PC-9 (cell line): ENCODE measurements at regions not wholly inside any gene's neighbourhood (a gene's known extent, or its start where the extent isn't known, plus 50 kb on each side); places are given as distances from the start of the nearest gene placed in this dataset.

ENCODE experiments used
- BruUV-seq: library from RNA; stranded (reverse); fragments of 400-500 nt; replicated peaks from 2 replicates; lab custom pipeline; 2021; lab: Mats Ljungman, UMichigan
- CTCF ChIA-PET: fragments of 300-600 bp; sonication (Branson Sonifier 250); formaldehyde crosslinking; loops from one replicate; lab custom pipeline; 2022; ENCODE audit warnings: antibody characterized with exemption; lab: Charles Lee
- POLR2A ChIA-PET: fragments of 300-600 bp; sonication (Branson Sonifier 250); formaldehyde crosslinking; loops from one replicate; lab custom pipeline; 2022; ENCODE audit warnings: antibody characterized with exemption; ENCODE audit not compliant: unreplicated experiment; lab: Charles Lee
- DNase-seq, 2 experiments: peaks; one replicate each; pipeline versions ENCODE4 v3.0.0 to v3.0.0-alpha.2; 2015 to 2022; ENCODE audit warnings: mixed read lengths in 1 of 2
- H2AFZ ChIP-seq: fragments of 200-600 bp; sonication (generic); 2 replicates; pipeline ENCODE4 v1.8.1; 2017; ENCODE audit warnings: antibody characterized with exemption
- H3F3A ChIP-seq: fragments of 200-600 bp; sonication (generic); 2 replicates; pipeline ENCODE4 v1.8.1; 2017; ENCODE audit warnings: antibody characterized with exemption, mild to moderate bottlenecking, low read depth; ENCODE audit not compliant: insufficient read depth
- H3K27ac ChIP-seq: fragments of 200-600 bp; sonication (generic); 2 replicates; pipeline ENCODE4 v1.6.1; 2016; ENCODE audit warnings: mixed run types
- H3K27me3 ChIP-seq: fragments of 200-600 bp; sonication (generic); 2 replicates; pipeline ENCODE4 v1.6.1; 2016; ENCODE audit warnings: low read depth, mixed run types; ENCODE audit not compliant: insufficient read depth
- H3K36me3 ChIP-seq: fragments of 200-600 bp; sonication (generic); 2 replicates; pipeline ENCODE4 v1.6.1; 2016; ENCODE audit warnings: low read depth, mixed run types
- H3K4me1 ChIP-seq: fragments of 200-600 bp; sonication (generic); replicated peaks from 2 replicates; pipeline ENCODE4 v1.6.1; 2016; ENCODE audit warnings: mixed run types; ENCODE audit not compliant: insufficient read depth
- H3K4me2 ChIP-seq: fragments of 200-600 bp; sonication (generic); 2 replicates; pipeline ENCODE4 v1.6.1; 2017; ENCODE audit warnings: mixed run types
- H3K4me3 ChIP-seq: fragments of 200-600 bp; sonication (generic); 2 replicates; pipeline ENCODE4 v1.6.1; 2016; ENCODE audit warnings: mixed run types
- H3K79me2 ChIP-seq: fragments of 200-600 bp; sonication (generic); 2 replicates; pipeline ENCODE4 v1.6.1; 2017; ENCODE audit warnings: low read depth, mixed run types
- H3K9me2 ChIP-seq: fragments of 200-600 bp; sonication (generic); 2 replicates; pipeline ENCODE4 v1.8.1; 2017; ENCODE audit warnings: mild to moderate bottlenecking; ENCODE audit not compliant: insufficient read depth
- H3K9me3 ChIP-seq: fragments of 200-600 bp; sonication (generic); 2 replicates; pipeline ENCODE4 v1.8.1; 2016; ENCODE audit warnings: low read depth; ENCODE audit not compliant: insufficient read depth
- H4K20me1 ChIP-seq: fragments of 200-600 bp; sonication (generic); 2 replicates; pipeline ENCODE4 v1.8.1; 2017; ENCODE audit not compliant: insufficient read depth
- EZH2 ChIP-seq: fragments of 200-600 bp; sonication (generic); IDR thresholded peaks from 2 replicates; pipeline ENCODE4 v1.8.0; 2017; ENCODE audit warnings: antibody characterized with exemption, low read depth
- intact Hi-C: fragments of 100-400 bp; cut with micrococcal nuclease; formaldehyde crosslinking; loops from one replicate; pipeline ENCODE4 v1.10.0; 2022; ENCODE audit not compliant: unreplicated experiment
- TF ChIP-seq, protein P1 (sequence below): fragments of 200-600 bp; sonication (generic); conservative IDR thresholded peaks from 2 replicates; pipeline ENCODE4 v1.6.1; 2017; ENCODE audit warnings: mixed run types, antibody characterized with exemption, mild to moderate bottlenecking, moderate library complexity

GRCh38 chr6:21429291-21429690 is 164.3 kb upstream of the SOX4 start:
- no TSS peak for BruUV-seq
- Histone ChIP-seq H3K27me3 (no peaks in the 10 kb centered on the region), H3K79me2 (no peaks in the 10 kb centered on the region), H3K9me3 (peaks cover 4% of the 10 kb centered on the region; the same call in 1 of the 2 replicates), H2AFZ (no peak overlapping the region), H3K9me2 (no peaks in the 10 kb centered on the region), H3K36me3 (no peaks in the 10 kb centered on the region), H4K20me1 (no peaks in the 10 kb centered on the region), H3K4me2 (no peak overlapping the region), H3K4me1 (no peaks in the 10 kb centered on the region), H3K27ac (no peak overlapping the region), H3F3A (no peaks in the 10 kb centered on the region), H3K4me3 (no peak overlapping the region)
- CTCF ChIA-PET, result interaction anchor here (0.7 kb wide), 1 partner anchor 1224 kb away, joined by 6 read pairs; no protein-coding TSS in a partner anchor
- POLR2A ChIA-PET, result no interaction called here
- no peak for DNase-seq
- TF ChIP-seq, protein P1, sequence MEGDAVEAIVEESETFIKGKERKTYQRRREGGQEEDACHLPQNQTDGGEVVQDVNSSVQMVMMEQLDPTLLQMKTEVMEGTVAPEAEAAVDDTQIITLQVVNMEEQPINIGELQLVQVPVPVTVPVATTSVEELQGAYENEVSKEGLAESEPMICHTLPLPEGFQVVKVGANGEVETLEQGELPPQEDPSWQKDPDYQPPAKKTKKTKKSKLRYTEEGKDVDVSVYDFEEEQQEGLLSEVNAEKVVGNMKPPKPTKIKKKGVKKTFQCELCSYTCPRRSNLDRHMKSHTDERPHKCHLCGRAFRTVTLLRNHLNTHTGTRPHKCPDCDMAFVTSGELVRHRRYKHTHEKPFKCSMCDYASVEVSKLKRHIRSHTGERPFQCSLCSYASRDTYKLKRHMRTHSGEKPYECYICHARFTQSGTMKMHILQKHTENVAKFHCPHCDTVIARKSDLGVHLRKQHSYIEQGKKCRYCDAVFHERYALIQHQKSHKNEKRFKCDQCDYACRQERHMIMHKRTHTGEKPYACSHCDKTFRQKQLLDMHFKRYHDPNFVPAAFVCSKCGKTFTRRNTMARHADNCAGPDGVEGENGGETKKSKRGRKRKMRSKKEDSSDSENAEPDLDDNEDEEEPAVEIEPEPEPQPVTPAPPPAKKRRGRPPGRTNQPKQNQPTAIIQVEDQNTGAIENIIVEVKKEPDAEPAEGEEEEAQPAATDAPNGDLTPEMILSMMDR, result no peak
- no peak for TF ChIP-seq EZH2
- intact Hi-C loops, result no loop called here

GRCh38 chr6:21431526-21431925 is 162.0 kb upstream of the SOX4 start:
- Histone ChIP-seq H3K27ac (no peak overlapping the region), H3K79me2 (no peaks in the 10 kb centered on the region), H3K36me3 (no peaks in the 10 kb centered on the region), H3K9me3 (no peaks in the 10 kb centered on the region), H3K9me2 (no peaks in the 10 kb centered on the region; the same call in 1 of the 2 replicates), H3K4me2 (no peak overlapping the region), H3K4me3 (no peak overlapping the region), H2AFZ (no peak overlapping the region), H3K27me3 (no peaks in the 10 kb centered on the region), H3K4me1 (no peaks in the 10 kb centered on the region), H3F3A (no peaks in the 10 kb centered on the region), H4K20me1 (no peaks in the 10 kb centered on the region)
- ChIA-PET CTCF (no interaction called here), POLR2A (no interaction called here)
- BruUV-seq, result no TSS peak
- no peak for DNase-seq
- intact Hi-C loops, result no loop called here
- TF ChIP-seq, protein P1, result no peak
- TF ChIP-seq EZH2, result no peak

DNA sequence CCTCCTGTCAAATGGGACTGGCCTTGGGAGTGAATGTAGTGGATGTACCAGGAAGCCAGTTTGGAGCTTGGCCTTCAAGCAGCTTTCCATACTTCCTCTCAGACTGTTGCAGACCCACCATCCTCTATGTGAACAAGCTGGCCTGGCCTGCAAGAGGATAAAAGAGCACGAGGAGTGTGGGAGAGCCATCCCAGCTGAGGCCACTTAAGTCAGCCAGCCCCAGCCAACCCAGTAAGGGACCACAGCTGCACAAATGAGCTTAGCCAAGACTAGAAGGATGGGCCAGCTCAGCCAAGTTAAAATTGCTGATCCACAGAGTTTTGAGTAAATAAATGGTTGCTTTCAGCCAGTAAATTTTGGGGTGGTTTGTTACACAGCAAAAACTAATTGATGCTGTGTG is 156.9 kb upstream of the SOX4 start:
- TF ChIP-seq, protein P1, result no peak
- no peak for TF ChIP-seq EZH2
- H3K9me2 ChIP-seq, result no peaks in the 10 kb centered on the region; the same call in none of the 2 replicates
- intact Hi-C loops, result no loop called here
- no peak overlapping the region for H3K4me2 ChIP-seq
- DNase-seq, result no peak
- no peak overlapping the region for H3K27ac ChIP-seq
- no peaks in the 10 kb centered on the region for H3K4me1 ChIP-seq
- no peaks in the 10 kb centered on the region for H3K36me3 ChIP-seq
- no peaks in the 10 kb centered on the region for H3K27me3 ChIP-seq
- no peaks in the 10 kb centered on the region for H4K20me1 ChIP-seq
- no peak overlapping the region for H3K4me3 ChIP-seq
- H2AFZ ChIP-seq, result no peak overlapping the region
- no TSS peak for BruUV-seq
- CTCF ChIA-PET, result no interaction called here
- no peaks in the 10 kb centered on the region for H3K9me3 ChIP-seq
- no peaks in the 10 kb centered on the region for H3F3A ChIP-seq
- H3K79me2 ChIP-seq, result no peaks in the 10 kb centered on the region
- POLR2A ChIA-PET, result interaction anchor here (0.5 kb wide), 1 partner anchor 45 kb away, joined by 5 read pairs; no protein-coding TSS in a partner anchor
